ENCODE measurements at regions not wholly inside any gene's neighbourhood (a gene's known extent, or its start where the extent isn't known, plus 50 kb on each side); places are given as distances from the start of the nearest gene placed in this dataset.

DNA sequence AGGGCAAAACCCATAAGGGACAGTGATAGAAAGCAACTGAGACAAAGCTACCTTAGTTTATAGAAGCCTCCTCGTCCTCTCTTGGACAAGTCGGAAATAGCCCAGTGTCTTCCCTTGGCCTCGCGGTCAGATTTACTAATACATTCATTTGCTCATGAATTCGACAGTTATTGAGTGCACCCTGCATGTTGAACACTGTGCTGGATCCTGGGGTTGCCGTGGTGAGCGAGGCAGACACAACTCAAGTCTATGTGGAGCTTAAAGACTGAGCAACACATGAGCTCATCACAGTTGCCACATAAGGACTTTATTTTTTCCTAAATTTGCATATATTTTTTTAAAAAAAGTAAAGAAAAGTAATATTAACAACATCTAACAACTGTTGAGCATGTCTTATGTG lies 411.1 kb upstream of the ITGA1 start:
- DNase-seq (ENCODE audit: low read depth): no peak
- in situ Hi-C loops (cut with HindIII; ENCODE audit: low pct_unique_long_range_greater_than_20kb, low sequenced_read_pairs): no loop called here

DNA sequence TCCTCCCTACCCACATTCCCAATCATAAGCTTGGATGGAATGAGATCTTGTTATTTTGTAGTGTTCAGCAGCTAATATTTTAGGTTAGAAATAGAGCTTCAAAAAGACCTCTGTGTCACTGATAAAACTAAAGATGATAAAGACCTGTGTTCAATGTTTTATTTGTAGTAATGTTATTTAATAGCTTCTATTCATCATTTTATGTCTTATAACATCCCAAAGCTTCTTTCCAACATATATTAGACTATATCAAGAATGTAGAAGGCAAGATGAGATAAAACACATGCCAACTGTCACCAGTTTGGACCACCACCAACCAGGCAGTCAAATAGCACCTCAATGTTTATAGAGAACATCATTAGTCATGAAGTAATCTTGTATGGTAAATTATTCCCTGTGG lies 409.5 kb upstream of the ITGA1 start:
- in situ Hi-C loops (cut with HindIII; ENCODE audit: low pct_unique_long_range_greater_than_20kb, low sequenced_read_pairs): no loop called here
- DNase-seq (ENCODE audit: low read depth): no peak

DNA sequence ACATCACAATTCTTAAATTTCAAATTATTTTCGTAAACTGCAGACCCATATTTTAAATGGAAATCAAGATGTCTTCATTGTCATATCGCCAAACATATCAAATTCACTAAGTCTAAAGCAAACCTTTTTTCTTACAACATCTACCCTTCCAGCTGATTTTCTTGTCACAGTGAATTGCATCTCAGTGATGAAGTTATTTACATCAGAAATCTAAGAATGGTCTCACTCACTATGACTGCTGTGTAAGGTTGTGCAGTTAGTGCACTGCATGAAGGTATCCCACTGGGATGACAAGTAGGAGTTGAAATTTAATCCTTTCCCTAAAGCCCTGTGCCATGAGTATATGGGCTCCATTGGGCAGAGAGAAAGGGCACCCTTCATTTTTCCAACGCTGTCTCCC lies 399.4 kb upstream of the ITGA1 start:
- no peak for DNase-seq (ENCODE audit: low read depth)
- in situ Hi-C loops (cut with HindIII; ENCODE audit: low pct_unique_long_range_greater_than_20kb, low sequenced_read_pairs): no loop called here

DNA sequence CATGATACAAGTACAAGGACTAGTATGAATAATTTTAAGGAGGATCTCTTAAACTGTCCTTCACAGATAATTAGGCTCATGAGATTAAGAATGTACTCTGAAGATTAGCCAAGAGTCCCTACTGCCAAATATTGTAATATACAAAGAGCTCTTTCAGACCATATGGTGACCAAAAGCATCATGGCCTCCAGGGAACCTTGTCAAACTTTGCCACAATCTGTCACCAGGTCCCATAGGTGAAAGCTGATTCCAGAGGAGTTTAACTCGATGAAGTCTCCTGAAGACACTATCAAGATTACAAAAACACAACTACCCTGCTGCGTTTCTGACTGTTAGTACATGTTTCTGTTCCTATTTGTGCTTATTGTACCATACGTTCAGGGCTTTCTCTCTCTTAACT lies 395.4 kb upstream of the ITGA1 start:
- in situ Hi-C loops (cut with HindIII; ENCODE audit: low pct_unique_long_range_greater_than_20kb, low sequenced_read_pairs): no loop called here
- DNase-seq (ENCODE audit: low read depth): no peak

DNA sequence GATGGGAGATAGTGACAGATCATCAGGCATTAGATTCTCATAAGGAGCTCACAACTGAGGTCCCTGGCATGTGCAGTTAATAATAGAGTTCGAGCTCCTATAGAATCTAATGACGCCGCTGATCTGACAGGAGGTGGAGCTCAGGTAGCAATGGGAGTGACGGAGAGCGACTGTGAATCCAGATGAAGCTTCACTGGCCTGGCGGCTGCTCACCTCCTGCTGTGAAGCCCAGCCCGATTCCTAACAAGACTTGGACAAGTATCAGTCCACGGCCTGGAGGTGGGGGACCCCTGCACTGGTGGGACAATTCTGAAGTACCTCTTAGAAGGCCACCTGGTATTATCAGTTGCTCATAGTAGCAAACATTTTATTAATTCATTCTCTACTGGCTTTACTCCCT lies 377.9 kb upstream of the ITGA1 start:
- no peak for DNase-seq (ENCODE audit: low read depth)
- in situ Hi-C loops (cut with HindIII; ENCODE audit: low pct_unique_long_range_greater_than_20kb, low sequenced_read_pairs): no loop called here

DNA sequence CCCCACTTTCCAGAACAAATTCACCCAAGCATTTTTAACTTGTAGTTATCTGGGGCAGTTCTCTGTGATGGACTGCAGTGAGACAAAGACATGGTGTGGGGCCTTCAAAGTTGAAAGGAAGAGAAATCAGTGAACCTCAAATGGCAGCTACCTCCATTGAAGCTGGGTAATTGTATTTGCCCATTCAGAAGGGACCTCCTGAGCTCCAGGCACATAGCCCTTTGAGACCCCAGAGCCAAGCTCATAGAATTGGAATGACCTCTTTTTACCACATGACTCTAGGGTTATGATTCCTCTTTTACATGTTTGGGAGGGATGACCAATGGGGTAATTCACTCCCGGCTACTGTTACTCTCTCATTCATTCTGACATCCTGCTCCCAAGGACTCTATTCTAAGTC lies 368.4 kb upstream of the ITGA1 start:
- DNase-seq (ENCODE audit: low read depth): no peak
- in situ Hi-C loops (cut with HindIII; ENCODE audit: low pct_unique_long_range_greater_than_20kb, low sequenced_read_pairs): no loop called here

DNA sequence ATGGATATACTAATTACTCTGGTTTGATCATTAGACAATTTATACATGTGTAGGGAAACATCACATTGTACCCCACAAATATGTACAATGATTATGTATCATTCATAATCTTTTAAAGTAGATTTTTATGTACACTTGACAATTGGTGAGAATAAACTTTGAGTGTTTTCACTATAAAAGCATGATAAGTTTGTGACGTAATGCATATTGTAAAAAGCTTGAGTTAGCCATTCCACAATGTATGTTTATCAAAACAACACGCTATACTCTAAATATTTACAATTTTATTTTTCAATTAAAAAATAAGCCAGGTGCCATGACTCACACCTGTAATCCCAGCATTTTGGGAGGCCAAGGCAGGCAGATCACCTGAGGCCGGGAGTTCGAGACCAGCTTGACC lies 360.1 kb upstream of the ITGA1 start:
- in situ Hi-C loops (cut with HindIII; ENCODE audit: low pct_unique_long_range_greater_than_20kb, low sequenced_read_pairs): no loop called here
- DNase-seq (ENCODE audit: low read depth): no peak

DNA sequence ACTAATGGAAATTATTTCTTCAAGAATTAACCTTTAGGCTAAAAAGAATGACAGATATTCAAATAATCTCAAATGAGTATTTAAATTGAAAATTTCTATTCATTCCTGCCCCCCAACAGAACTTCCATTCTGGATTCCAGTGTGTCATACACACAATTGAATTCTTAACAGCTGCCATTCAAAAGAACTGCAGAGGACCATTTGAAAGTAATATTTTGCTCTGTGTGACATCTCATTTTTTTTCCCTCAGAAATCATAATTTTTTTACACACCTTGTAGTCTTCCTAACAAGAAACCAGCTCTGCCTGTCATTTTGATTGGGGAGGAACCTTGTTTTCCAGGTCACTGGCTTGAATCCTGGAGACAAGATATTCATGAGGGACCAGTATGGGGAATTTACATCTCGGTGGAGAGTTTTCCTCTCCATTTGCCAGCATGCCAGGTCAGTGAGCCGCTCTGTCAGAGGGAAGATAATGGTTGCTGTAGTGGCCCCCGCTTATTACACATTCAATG lies 358.7 kb upstream of the ITGA1 start:
- no peak for DNase-seq (ENCODE audit: low read depth)
- in situ Hi-C loops (cut with HindIII; ENCODE audit: low pct_unique_long_range_greater_than_20kb, low sequenced_read_pairs): no loop called here

DNA sequence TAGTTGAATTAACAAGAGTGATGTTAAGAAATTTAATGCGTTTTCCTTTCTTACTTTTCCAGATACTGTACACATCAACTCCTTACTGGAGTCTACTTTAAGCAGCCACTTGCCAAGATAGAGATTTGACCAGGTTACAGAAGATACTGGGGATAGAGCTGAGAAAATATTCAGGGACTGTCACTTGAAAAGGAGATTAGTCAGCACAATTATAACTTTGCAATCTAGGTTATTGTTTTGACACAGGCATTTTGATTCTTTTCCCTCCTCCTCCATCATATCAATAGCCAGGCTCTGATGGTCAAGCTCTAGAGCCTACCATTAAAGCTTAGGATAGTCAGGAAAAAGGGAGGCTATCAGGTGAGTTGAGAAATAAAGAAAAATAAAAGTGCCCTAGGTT lies 345.9 kb upstream of the ITGA1 start:
- in situ Hi-C loops (cut with HindIII; ENCODE audit: low pct_unique_long_range_greater_than_20kb, low sequenced_read_pairs): no loop called here
- no peak for DNase-seq (ENCODE audit: low read depth)

DNA sequence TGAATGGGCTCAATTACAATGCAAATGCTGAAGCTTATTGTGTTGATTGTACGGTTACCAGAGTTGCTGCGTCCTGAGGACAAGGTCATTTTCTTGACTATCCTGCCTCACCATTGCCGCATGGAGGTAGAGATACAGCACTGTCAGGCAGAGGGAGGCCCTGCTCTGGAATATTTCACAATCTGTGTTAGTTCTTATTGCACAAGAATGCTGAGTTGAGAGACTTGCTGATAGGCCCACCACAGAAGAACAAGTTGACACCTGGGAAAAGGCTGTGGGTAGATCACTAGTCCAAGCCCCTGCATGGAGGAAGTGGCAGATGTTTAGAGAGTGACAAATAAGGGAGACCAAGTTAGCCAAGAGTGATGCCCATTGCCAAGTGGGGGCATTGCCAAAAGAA lies 344.5 kb upstream of the ITGA1 start:
- in situ Hi-C loops (cut with HindIII; ENCODE audit: low pct_unique_long_range_greater_than_20kb, low sequenced_read_pairs): no loop called here
- no peak for DNase-seq (ENCODE audit: low read depth)

DNA sequence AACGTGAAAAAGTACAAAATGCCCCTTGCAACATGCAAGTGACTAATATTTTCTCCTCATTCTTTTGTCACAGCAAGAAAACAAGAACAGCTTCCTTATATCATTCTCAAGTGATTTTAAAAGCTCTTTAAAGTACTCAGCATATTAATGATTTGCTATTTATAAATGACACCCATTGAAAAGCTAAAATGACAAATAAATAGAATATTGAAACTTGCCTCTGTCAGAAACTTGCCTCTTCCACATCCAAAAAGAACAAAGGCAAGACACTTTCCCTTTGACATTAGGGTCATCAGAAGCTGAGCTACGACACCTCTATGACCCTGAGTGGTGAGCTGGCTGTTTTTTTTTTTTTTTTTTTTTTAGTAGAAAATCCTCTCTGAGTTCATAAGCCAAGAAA lies 339.6 kb upstream of the ITGA1 start:
- in situ Hi-C loops (cut with HindIII; ENCODE audit: low pct_unique_long_range_greater_than_20kb, low sequenced_read_pairs): no loop called here
- no peak for DNase-seq (ENCODE audit: low read depth)

DNA sequence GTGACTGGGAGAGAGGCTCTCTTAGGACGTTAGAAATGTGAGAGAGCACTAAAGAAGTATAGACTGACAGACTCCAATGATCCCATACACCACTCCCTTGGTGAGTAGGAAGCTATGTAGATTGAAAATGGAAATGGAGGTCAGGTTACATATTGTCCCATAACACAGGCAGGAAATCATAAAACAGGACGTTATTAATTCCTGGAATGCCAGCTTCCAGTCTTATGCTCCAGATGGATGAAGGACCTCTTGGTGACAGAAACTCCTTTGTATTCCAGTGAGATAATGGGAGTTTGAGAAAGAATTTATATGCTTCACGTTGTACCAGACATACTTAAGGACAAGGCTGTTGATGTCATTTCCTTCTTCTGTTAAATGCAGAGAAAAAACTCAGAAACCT lies 338.2 kb upstream of the ITGA1 start:
- DNase-seq (ENCODE audit: low read depth): no peak
- in situ Hi-C loops (cut with HindIII; ENCODE audit: low pct_unique_long_range_greater_than_20kb, low sequenced_read_pairs): no loop called here

DNA sequence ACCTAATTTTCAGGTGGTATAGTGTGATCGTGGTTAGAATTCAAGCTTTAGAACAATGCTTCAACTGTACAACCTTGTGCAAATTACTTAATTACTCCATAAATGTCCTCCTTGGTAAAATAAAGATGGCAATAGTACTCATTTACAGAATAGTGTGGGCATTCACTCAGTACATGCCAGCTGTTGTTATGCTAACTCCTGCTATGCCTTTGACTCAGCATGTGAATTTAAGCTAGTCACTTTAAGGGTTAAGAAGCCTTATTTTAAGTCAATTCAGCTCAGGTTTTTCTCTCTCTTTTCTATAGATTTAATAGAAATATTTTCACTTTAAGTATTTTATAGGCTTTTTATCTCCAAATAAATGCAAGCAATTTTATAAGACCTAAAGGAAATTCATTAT lies 335.6 kb upstream of the ITGA1 start:
- DNase-seq (ENCODE audit: low read depth): no peak
- in situ Hi-C loops (cut with HindIII; ENCODE audit: low pct_unique_long_range_greater_than_20kb, low sequenced_read_pairs): no loop called here

DNA sequence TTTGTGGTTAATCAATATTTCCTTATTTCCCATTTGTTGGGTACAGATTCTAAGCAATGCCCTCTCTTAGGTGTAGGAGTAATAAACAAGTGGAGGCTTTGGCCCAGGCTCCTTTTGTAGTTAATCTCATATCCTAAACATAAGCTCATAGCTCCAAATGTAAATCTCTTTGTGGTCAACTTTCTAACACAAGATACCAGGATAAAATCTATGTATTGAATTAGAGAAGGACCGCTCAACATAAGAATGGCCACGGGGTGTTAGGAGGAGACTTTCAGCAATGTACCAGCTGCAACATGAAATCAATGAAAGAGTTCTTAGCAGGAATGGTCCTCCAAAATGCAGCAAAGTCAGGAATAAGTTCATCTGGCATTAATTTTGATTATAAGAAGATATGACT lies 334.5 kb upstream of the ITGA1 start:
- DNase-seq (ENCODE audit: low read depth): no peak
- in situ Hi-C loops (cut with HindIII; ENCODE audit: low pct_unique_long_range_greater_than_20kb, low sequenced_read_pairs): no loop called here

DNA sequence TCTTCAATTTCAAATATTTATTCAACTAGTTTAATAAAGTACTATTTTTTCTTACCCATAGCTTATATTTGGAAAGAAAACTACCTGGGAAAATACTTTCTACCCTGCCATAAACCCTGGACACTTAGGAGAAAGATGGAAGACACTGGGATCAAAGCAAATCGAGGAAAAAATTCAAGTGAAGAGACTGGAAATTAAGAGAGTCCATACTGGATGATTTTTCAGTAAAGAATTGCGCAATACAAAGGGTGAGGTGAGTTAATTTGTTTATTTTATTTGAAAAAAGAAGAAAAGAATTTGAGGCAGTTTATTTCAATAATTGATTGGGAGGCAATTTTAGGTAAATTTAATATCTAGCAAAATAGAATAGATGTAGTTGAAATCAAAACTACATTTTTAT lies 331.8 kb upstream of the ITGA1 start:
- no peak for DNase-seq (ENCODE audit: low read depth)
- in situ Hi-C loops (cut with HindIII; ENCODE audit: low pct_unique_long_range_greater_than_20kb, low sequenced_read_pairs): no loop called here

DNA sequence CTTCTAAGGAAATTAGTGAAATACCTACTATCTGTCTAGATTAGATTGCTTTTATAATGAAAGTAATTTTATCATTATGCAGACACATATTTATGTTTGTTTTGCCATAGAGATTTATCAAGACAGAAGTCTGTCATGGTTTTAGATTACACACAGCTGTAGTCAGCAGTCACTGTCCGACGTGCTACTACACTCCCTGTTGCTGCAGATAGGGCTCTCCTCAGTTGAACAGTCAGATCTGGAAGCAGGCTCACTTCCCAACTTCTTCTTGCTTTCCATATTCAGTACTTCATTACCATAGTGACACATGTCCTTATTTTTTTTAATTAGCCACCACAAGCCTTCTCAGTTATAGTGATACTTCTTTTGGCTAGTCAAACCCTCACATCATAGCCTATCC lies 329.9 kb upstream of the ITGA1 start:
- DNase-seq (ENCODE audit: low read depth): no peak
- in situ Hi-C loops (cut with HindIII; ENCODE audit: low pct_unique_long_range_greater_than_20kb, low sequenced_read_pairs): no loop called here

DNA sequence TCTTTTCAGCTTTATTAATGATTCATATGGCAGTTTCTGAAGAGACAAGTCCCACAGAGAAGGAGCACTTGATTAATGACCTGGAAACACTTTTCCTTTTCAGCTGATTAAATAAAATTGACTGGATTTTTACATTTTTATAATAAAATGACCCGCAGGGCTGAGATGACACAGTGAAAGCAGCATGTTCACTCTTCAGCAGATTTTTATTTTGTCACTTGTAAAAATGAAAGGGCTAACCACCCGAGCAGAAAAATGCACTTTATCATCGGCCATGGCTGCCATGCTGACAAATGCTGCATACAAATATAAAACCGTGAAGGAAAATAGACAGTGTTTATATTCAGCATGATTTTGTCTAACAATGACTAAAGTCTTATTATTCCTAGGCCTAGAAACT lies 321.6 kb upstream of the ITGA1 start:
- in situ Hi-C loops (cut with HindIII; ENCODE audit: low pct_unique_long_range_greater_than_20kb, low sequenced_read_pairs): no loop called here

DNA sequence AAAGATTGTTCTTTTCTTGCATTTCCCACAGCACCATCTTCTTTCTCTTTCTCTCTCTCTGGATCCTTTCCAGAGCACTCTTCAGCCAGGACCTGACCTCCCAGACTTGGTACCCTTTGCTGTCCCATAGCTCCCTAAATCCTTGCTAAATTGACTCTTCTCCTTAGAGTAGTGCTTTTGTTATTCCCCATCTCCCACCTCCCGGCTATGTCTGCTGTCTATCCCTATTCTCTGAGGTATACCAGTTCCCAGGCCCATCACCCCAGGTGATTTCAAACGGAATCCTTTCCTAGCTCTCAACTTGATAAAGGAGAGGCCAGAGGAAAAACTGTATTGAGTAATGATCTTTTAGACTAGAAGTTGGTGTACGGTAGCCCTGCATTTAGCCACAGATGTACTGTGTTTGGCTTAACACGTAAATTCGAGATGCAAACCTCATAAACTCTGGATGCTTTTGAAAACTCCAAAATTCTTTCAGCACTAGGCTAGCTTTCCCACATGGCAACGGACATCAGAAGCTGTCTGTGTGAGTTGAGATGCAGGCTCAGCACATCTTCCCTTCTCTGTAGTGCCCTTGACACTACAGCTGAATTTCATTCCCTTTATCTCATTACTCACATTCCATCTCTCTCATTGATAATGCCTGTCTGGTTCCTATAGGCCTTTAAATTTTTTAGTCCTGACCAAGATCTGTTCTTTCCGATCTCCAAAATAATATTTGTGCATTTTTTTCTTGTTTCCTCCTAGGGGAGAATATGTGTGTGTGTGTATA lies 320.8 kb upstream of the ITGA1 start:
- in situ Hi-C loops (cut with HindIII; ENCODE audit: low pct_unique_long_range_greater_than_20kb, low sequenced_read_pairs): no loop called here
- no peak for DNase-seq (ENCODE audit: low read depth)

More for the DNA sequence above, 321.6 kb upstream of the ITGA1 start:
- DNase-seq (ENCODE audit: low read depth): no peak

DNA sequence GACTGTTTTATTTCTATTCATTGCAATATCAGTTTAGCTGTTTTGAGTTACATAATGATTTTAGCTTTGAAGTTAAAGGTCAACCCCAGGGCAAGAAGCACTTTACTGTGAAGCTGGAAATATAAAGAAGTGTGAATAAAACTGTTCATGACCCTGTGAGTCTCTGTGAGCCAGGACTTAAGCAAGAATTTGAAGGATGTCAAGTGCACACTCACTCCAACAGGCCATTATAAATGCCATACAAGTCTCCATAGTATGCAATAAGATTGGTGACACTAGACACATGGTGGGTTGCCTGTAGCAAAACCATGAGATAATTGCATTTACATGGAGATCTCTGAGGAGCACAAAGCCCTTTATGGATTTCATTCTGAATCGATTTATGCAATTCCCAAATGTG lies 318.7 kb upstream of the ITGA1 start:
- no peak for DNase-seq (ENCODE audit: low read depth)
- in situ Hi-C loops (cut with HindIII; ENCODE audit: low pct_unique_long_range_greater_than_20kb, low sequenced_read_pairs): no loop called here

DNA sequence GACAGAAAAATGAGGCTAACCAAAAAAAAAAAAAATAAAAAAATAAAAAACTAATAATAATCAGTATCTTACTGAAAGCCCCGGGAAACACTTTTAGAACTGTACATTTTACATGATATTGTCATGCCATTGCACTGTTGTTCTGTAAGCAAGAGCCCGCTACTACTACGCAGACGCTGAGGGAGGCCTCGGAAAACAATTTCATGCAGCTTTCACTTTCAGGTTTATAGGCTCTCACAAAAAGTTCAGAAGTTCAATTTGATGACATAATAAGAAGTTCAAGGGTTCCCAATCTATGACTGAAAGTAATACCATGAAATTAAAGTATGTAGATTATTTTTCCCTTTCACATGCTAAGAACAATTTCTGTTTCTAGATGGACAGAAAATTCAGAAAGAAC lies 318.3 kb upstream of the ITGA1 start:
- DNase-seq (ENCODE audit: low read depth): no peak
- in situ Hi-C loops (cut with HindIII; ENCODE audit: low pct_unique_long_range_greater_than_20kb, low sequenced_read_pairs): no loop called here
